ENCODE measurements at regions not wholly inside any gene's neighbourhood (a gene's known extent, or its start where the extent isn't known, plus 50 kb on each side); places are given as distances from the start of the nearest gene placed in this dataset.

- TF ChIP-seq CTCF (conservative IDR thresholded peaks at IDR 0.05) = no peak
- H3K36me3 ChIP-seq (ENCODE audit: control insufficient read depth, insufficient read depth, low read length) = no peaks in the 10 kb centered on the region
- no peak overlapping the region for H3K4me3 Mint-ChIP-seq
- no peak overlapping the region for H3K4me3 ChIP-seq (ENCODE audit: low read length)
- H3K4me1 ChIP-seq (ENCODE audit: control insufficient read depth, insufficient read depth, low read length) = no peaks in the 10 kb centered on the region
- H3K9me3 ChIP-seq (ENCODE audit: control insufficient read depth, low read length) = no peaks in the 10 kb centered on the region
- no peaks in the 10 kb centered on the region for H3K9me3 Mint-ChIP-seq
- DNase-seq = no peak
- no peaks in the 10 kb centered on the region for H3K27me3 Mint-ChIP-seq (ENCODE audit: insufficient read depth)
- H3K27ac Mint-ChIP-seq = no peak overlapping the region
- no peaks in the 10 kb centered on the region for H3K36me3 Mint-ChIP-seq (ENCODE audit: low read depth)
- H3K27ac ChIP-seq (ENCODE audit: low read depth, low read length) = peak overlapping the region; percentile 48
- no peak overlapping the region for H3K9ac ChIP-seq (ENCODE audit: extremely low read depth, low read length, poor library complexity, severe bottlenecking)
- H3K4me1 Mint-ChIP-seq = no peaks in the 10 kb centered on the region
- H3K27me3 ChIP-seq (ENCODE audit: control insufficient read depth, insufficient read depth, low read length, poor library complexity, severe bottlenecking) = no peaks in the 10 kb centered on the region
- WGBS, 2 experiments (ENCODE audit: insufficient coverage in 1 of 2, insufficient read length in 1 of 2) = 56 to 81% methylated on average over 2 to 3 of the region's 3 CpGs
These were observed 517.0 kb upstream of the ID4 start for GRCh38 chr6:19320111-19320581.

- H3K36me3 ChIP-seq (ENCODE audit: control insufficient read depth, insufficient read depth, low read length) = no peaks in the 10 kb centered on the region
- 95 to 100% methylated on average over 1 to 5 of the region's 5 CpGs for WGBS, 2 experiments (ENCODE audit: insufficient coverage in 1 of 2, insufficient read length in 1 of 2)
- Mint-ChIP-seq H3K36me3 (ENCODE audit: low read depth) (no peaks in the 10 kb centered on the region), H3K27ac (no peak overlapping the region), H3K9me3 (no peaks in the 10 kb centered on the region), H3K27me3 (ENCODE audit: insufficient read depth) (peaks cover 2% of the 10 kb centered on the region), H3K4me3 (no peak overlapping the region), H3K4me1 (peaks cover 5% of the 10 kb centered on the region)
- H3K27ac ChIP-seq (ENCODE audit: low read depth, low read length) = no peak overlapping the region
- H3K4me3 ChIP-seq (ENCODE audit: low read length) = no peak overlapping the region
- H3K4me1 ChIP-seq (ENCODE audit: control insufficient read depth, insufficient read depth, low read length) = no peaks in the 10 kb centered on the region
- no peak for TF ChIP-seq CTCF (conservative IDR thresholded peaks at IDR 0.05)
- DNase-seq = no peak
- H3K9ac ChIP-seq (ENCODE audit: extremely low read depth, low read length, poor library complexity, severe bottlenecking) = no peak overlapping the region
- no peaks in the 10 kb centered on the region for H3K9me3 ChIP-seq (ENCODE audit: control insufficient read depth, low read length)
- H3K27me3 ChIP-seq (ENCODE audit: control insufficient read depth, insufficient read depth, low read length, poor library complexity, severe bottlenecking) = no peaks in the 10 kb centered on the region
These were observed 514.3 kb upstream of the ID4 start for GRCh38 chr6:19322691-19323485.

GRCh38 chr6:19324376-19324775 is 512.8 kb upstream of the ID4 start:
- no peaks in the 10 kb centered on the region for H3K36me3 Mint-ChIP-seq (ENCODE audit: low read depth)
- H3K36me3 ChIP-seq (ENCODE audit: control insufficient read depth, insufficient read depth, low read length) = no peaks in the 10 kb centered on the region
- no peak overlapping the region for H3K9ac ChIP-seq (ENCODE audit: extremely low read depth, low read length, poor library complexity, severe bottlenecking)
- no peak for DNase-seq
- no peaks in the 10 kb centered on the region for H3K9me3 Mint-ChIP-seq
- peaks cover 2% of the 10 kb centered on the region for H3K27me3 Mint-ChIP-seq (ENCODE audit: insufficient read depth)
- H3K27me3 ChIP-seq (ENCODE audit: control insufficient read depth, insufficient read depth, low read length, poor library complexity, severe bottlenecking) = no peaks in the 10 kb centered on the region
- WGBS, 2 experiments (ENCODE audit: insufficient coverage in 1 of 2, insufficient read length in 1 of 2) = 93 to 100% methylated on average over 1 to 3 of the region's 3 CpGs
- H3K27ac Mint-ChIP-seq = no peak overlapping the region
- H3K4me1 Mint-ChIP-seq = peaks cover 5% of the 10 kb centered on the region
- no peak overlapping the region for H3K4me3 Mint-ChIP-seq
- no peaks in the 10 kb centered on the region for H3K4me1 ChIP-seq (ENCODE audit: control insufficient read depth, insufficient read depth, low read length)
- H3K27ac ChIP-seq (ENCODE audit: low read depth, low read length) = no peak overlapping the region
- H3K4me3 ChIP-seq (ENCODE audit: low read length) = no peak overlapping the region
- H3K9me3 ChIP-seq (ENCODE audit: control insufficient read depth, low read length) = no peaks in the 10 kb centered on the region
- no peak for TF ChIP-seq CTCF (conservative IDR thresholded peaks at IDR 0.05)

Data from endodermal cell (in vitro differentiated cells).